H1 (cell line): ENCODE measurements at regions not wholly inside any gene's neighbourhood (a gene's known extent, or its start where the extent isn't known, plus 50 kb on each side); places are given as distances from the start of the nearest gene placed in this dataset.

Experiments used
- CTCF ChIA-PET: fragments of 300-600 bp; sonication (Branson Sonifier 250); formaldehyde crosslinking; loops from one replicate; lab custom pipeline; 2021; ENCODE audit not compliant: partially characterized antibody; lab: Charles Lee
- POLR2A ChIA-PET: fragments of 300-600 bp; sonication (Branson Sonifier 250); formaldehyde crosslinking; loops from one replicate; lab custom pipeline; 2021; ENCODE audit warnings: inconsistent platforms; ENCODE audit not compliant: partially characterized antibody; lab: Charles Lee
- DNase-seq, 2 experiments: peaks; one replicate each; pipeline versions ENCODE4 v3.0.0 to v3.0.0-alpha.2; 2010 to 2022; ENCODE audit warnings: low spot score in 2 of 2, low read depth in 1 of 2, mixed read lengths in 1 of 2
- FAIRE-seq: peaks from 2 replicates; lab custom pipeline; 2011; peaks lifted over from hg19 to GRCh38; lab: Jason Lieb, UNC
- H2AFZ ChIP-seq: 2 replicates; pipeline ENCODE4 v1.8.1; 2012; ENCODE audit warnings: low read length, inconsistent platforms
- H2AK5ac ChIP-seq: 2 replicates; pipeline ENCODE4 v1.6.1; 2013; ENCODE audit warnings: low read depth, low read length
- H2BK120ac ChIP-seq: replicated peaks from 2 replicates; pipeline ENCODE3; 2013; ENCODE audit warnings: low read depth, low read length, inconsistent platforms
- H2BK12ac ChIP-seq: 2 replicates; pipeline ENCODE4 v1.6.1; 2013; ENCODE audit warnings: low read depth, low read length
- H2BK15ac ChIP-seq: 2 replicates; pipeline ENCODE4 v1.6.1; 2013; ENCODE audit warnings: low read length
- H2BK20ac ChIP-seq: 2 replicates; pipeline ENCODE4 v1.6.1; 2013; ENCODE audit warnings: low read length
- H2BK5ac ChIP-seq: 2 replicates; pipeline ENCODE4 v1.6.1; 2013; ENCODE audit warnings: low read depth, low read length
- H3K14ac ChIP-seq: 2 replicates; pipeline ENCODE4 v1.6.1; 2013; ENCODE audit warnings: inconsistent platforms; ENCODE audit not compliant: insufficient read length
- H3K18ac ChIP-seq: 2 replicates; pipeline ENCODE4 v1.6.1; 2013; ENCODE audit warnings: low read length; ENCODE audit errors: extremely low read depth
- H3K23ac ChIP-seq: 2 replicates; pipeline ENCODE4 v1.6.1; 2013; ENCODE audit warnings: inconsistent platforms; ENCODE audit not compliant: insufficient read length
- H3K23me2 ChIP-seq: 2 replicates; pipeline ENCODE4 v1.6.1; 2013; ENCODE audit warnings: low read depth, low read length
- H3K27ac ChIP-seq: 2 replicates; pipeline ENCODE4 v1.6.1; 2011; ENCODE audit warnings: low read depth, low read length, inconsistent platforms
- H3K27me3 ChIP-seq, 4 experiments: replicated peaks in 1 of 4; 1 replicate in 1 of 4; 2 replicates in 3 of 4; pipeline versions ENCODE4 v1.6.1 to v1.8.1; 2011 to 2013; ENCODE audit warnings: low read length in 3 of 4, mild to moderate bottlenecking in 3 of 4, inconsistent platforms in 2 of 4, mixed read lengths in 2 of 4, moderate library complexity in 1 of 4; ENCODE audit not compliant: control insufficient read depth in 3 of 4, insufficient read depth in 3 of 4; ENCODE audit errors: extremely low read depth in 1 of 4
- H3K36me3 ChIP-seq, 4 experiments: 2 replicates each; pipeline versions ENCODE4 v1.6.1 to v1.8.1; 2011 to 2013; ENCODE audit warnings: mild to moderate bottlenecking in 4 of 4, low read length in 3 of 4, moderate library complexity in 2 of 4, control low read depth in 1 of 4, inconsistent platforms in 1 of 4; ENCODE audit not compliant: insufficient read depth in 4 of 4, control insufficient read depth in 2 of 4
- H3K4ac ChIP-seq: replicated peaks from 2 replicates; pipeline ENCODE3; 2013; ENCODE audit warnings: low read length, low read depth, mixed read lengths, inconsistent platforms; ENCODE audit not compliant: insufficient read length
- H3K4me1 ChIP-seq, 4 experiments: replicated peaks in 1 of 4; 1 replicate in 1 of 4; 2 replicates in 3 of 4; pipeline versions ENCODE4 v1.6.1 to v1.8.1; 2011 to 2013; ENCODE audit warnings: low read length in 3 of 4, inconsistent platforms in 2 of 4, mixed read lengths in 1 of 4; ENCODE audit not compliant: insufficient read depth in 4 of 4, control insufficient read depth in 3 of 4
- H3K4me2 ChIP-seq, 2 experiments: 2 replicates each; pipeline versions ENCODE4 v1.6.1 to v1.8.1; 2011 to 2013; ENCODE audit warnings: low read depth in 2 of 2, low read length in 2 of 2, control low read depth in 1 of 2, inconsistent platforms in 1 of 2, mild to moderate bottlenecking in 1 of 2; ENCODE audit not compliant: insufficient read depth in 1 of 2
- H3K4me3 ChIP-seq, 4 experiments: fragments of 200-600, 300-600 bp in 1 of 4; sonication (generic), shearing (Covaris generic), sonication (Bioruptor Twin) in 1 of 4; 2 replicates each; pipeline versions ENCODE4 v1.5.1 to v1.8.1; 2011 to 2016; ENCODE audit warnings: low read length in 4 of 4, low read depth in 3 of 4, control low read depth in 2 of 4, inconsistent platforms in 2 of 4, mild to moderate bottlenecking in 2 of 4, mixed read lengths in 1 of 4, moderate library complexity in 1 of 4; ENCODE audit not compliant: insufficient read depth in 2 of 4; ENCODE audit errors: extremely low read depth in 1 of 4
- H3K56ac ChIP-seq: replicated peaks from 2 replicates; pipeline ENCODE3; 2013; ENCODE audit warnings: low read depth, mild to moderate bottlenecking, mixed read lengths, low read length, inconsistent platforms; ENCODE audit not compliant: insufficient read length
- H3K79me1 ChIP-seq: 2 replicates; pipeline ENCODE4 v1.6.1; 2013; ENCODE audit warnings: low read depth, low read length, control low read depth
- H3K79me2 ChIP-seq, 2 experiments: 2 replicates each; pipeline versions ENCODE4 v1.6.1 to v1.8.1; 2012 to 2013; ENCODE audit warnings: low read length in 2 of 2, mild to moderate bottlenecking in 2 of 2, inconsistent platforms in 1 of 2; ENCODE audit not compliant: insufficient read depth in 2 of 2, control insufficient read depth in 1 of 2
- H3K9ac ChIP-seq, 4 experiments: replicated peaks in 1 of 4; 1 replicate in 1 of 4; 2 replicates in 3 of 4; pipeline versions ENCODE4 v1.6.1 to v1.8.1; 2011 to 2013; ENCODE audit warnings: low read depth in 3 of 4, low read length in 3 of 4, control low read depth in 2 of 4, mild to moderate bottlenecking in 2 of 4, moderate library complexity in 2 of 4, inconsistent platforms in 1 of 4; ENCODE audit errors: extremely low read depth in 1 of 4
- H3K9me3 ChIP-seq, 2 experiments: 2 replicates each; pipeline versions ENCODE4 v1.6.1 to v1.8.1; 2012 to 2013; ENCODE audit warnings: mild to moderate bottlenecking in 2 of 2, moderate library complexity in 2 of 2, control low read depth in 1 of 2, inconsistent platforms in 1 of 2, low read depth in 1 of 2, low read length in 1 of 2, mixed read lengths in 1 of 2; ENCODE audit not compliant: insufficient read depth in 2 of 2
- H4K20me1 ChIP-seq, 2 experiments: replicated peaks in 1 of 2; 2 replicates each; pipeline versions ENCODE3 to v1.8.1; 2011 to 2013; ENCODE audit warnings: inconsistent platforms in 2 of 2, low read length in 2 of 2, mild to moderate bottlenecking in 1 of 2; ENCODE audit not compliant: insufficient read depth in 2 of 2, control insufficient read depth in 1 of 2
- H4K5ac ChIP-seq: 2 replicates; pipeline ENCODE4 v1.6.1; 2013; ENCODE audit warnings: low read length, low read depth, mixed read lengths, inconsistent platforms; ENCODE audit not compliant: insufficient read length
- H4K8ac ChIP-seq: 2 replicates; pipeline ENCODE4 v1.8.0; 2013; ENCODE audit warnings: mild to moderate bottlenecking, moderate library complexity, low read length, inconsistent platforms; ENCODE audit not compliant: insufficient read depth; ENCODE audit errors: extremely low read depth
- H4K91ac ChIP-seq: replicated peaks from 2 replicates; pipeline ENCODE3; 2013; ENCODE audit warnings: low read length, mixed read lengths, inconsistent platforms; ENCODE audit not compliant: insufficient read length
- BACH1 ChIP-seq: IDR thresholded peaks from 2 replicates; pipeline ENCODE4 v1.6.1; 2012; ENCODE audit warnings: low read length, improper control_type of control experiment
- BCL11A ChIP-seq, 2 experiments: IDR thresholded peaks; one replicate each; pipeline ENCODE4 v1.6.1; 2011; ENCODE audit warnings: low read depth in 2 of 2, low read length in 2 of 2, mild to moderate bottlenecking in 2 of 2
- BRCA1 ChIP-seq: IDR thresholded peaks from 2 replicates; pipeline ENCODE4 v1.6.1; 2012; ENCODE audit warnings: low read depth, low read length, improper control_type of control experiment
- JUN ChIP-seq: IDR thresholded peaks from 2 replicates; pipeline ENCODE4 v1.6.1; 2011; ENCODE audit warnings: low read depth, mild to moderate bottlenecking, improper control_type of control experiment, low read length
- RAD21 ChIP-seq, 2 experiments: IDR thresholded peaks in 1 of 2; conservative IDR thresholded peaks in 1 of 2; 2 replicates each; pipeline ENCODE4 v1.6.1; 2011; ENCODE audit warnings: low read depth in 2 of 2, low read length in 2 of 2, improper control_type of control experiment in 1 of 2, inconsistent platforms in 1 of 2, mild to moderate bottlenecking in 1 of 2, moderate library complexity in 1 of 2
- RBBP5 ChIP-seq: IDR thresholded peaks from 2 replicates; pipeline ENCODE4 v1.7.1; 2012; ENCODE audit warnings: low read depth, mild to moderate bottlenecking, inconsistent platforms, low read length, moderate library complexity, borderline replicate concordance
- RFX5 ChIP-seq: IDR thresholded peaks from 2 replicates; pipeline ENCODE4 v1.6.1; 2011; ENCODE audit warnings: low read depth, low read length, improper control_type of control experiment, borderline replicate concordance
- SP2 ChIP-seq: IDR thresholded peaks from 2 replicates; pipeline ENCODE4 v1.6.1; 2012; ENCODE audit warnings: mild to moderate bottlenecking, low read length, inconsistent platforms
- SP4 ChIP-seq: IDR thresholded peaks from 2 replicates; pipeline ENCODE4 v1.6.1; 2012; ENCODE audit warnings: low read length, inconsistent platforms
- TEAD4 ChIP-seq: IDR thresholded peaks from 2 replicates; pipeline ENCODE4 v1.6.1; 2012; ENCODE audit warnings: low read depth, low read length, inconsistent platforms, mixed read lengths
- WGBS, 2 experiments: shearing (Covaris generic) in 1 of 2; methylation state at CpG; one replicate each; pipeline versions ENCODE4 v1.1.6 to v1.1.7; 2013 to 2015; ENCODE audit warnings: low lambda C conversion rate in 2 of 2, mixed read lengths in 2 of 2, inconsistent platforms in 1 of 2, low coverage in 1 of 2, missing lambda C conversion rate in 1 of 2; ENCODE audit not compliant: insufficient replicate concordance in 2 of 2, insufficient coverage in 1 of 2, insufficient read length in 1 of 2; ENCODE audit errors: extremely low coverage in 1 of 2, missing lambda C conversion rate in 1 of 2; 5-methylcytosine and 5-hydroxymethylcytosine counted together
- TF ChIP-seq, protein P1 (sequence below): IDR thresholded peaks from 2 replicates; pipeline ENCODE4 v1.6.1; 2012; ENCODE audit warnings: inconsistent platforms

DNA sequence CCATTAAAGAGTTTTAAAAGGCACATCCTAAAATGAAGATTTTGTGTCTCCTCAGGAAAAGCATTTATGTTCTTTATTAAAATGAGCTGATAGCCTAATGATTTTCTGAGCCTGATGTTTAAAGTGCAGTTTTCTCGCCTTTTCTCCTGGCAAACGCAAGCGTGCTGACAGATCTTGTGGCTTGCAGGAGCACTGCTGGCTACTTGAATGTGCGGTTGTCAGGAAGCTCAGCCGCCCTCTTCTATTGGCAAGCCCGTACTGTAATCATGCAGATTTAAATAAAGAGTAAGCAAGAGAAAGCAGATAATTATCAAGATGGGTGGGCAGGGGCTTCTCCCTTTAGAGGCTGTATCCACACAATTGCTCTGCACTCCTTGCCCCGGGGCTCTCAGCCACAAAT lies 139.5 kb upstream of the SPHKAP start:
- no peak overlapping the region for H2AFZ ChIP-seq
- no peak overlapping the region for H3K14ac ChIP-seq
- H3K18ac ChIP-seq = no peak overlapping the region
- WGBS, 2 experiments = 88% methylated on average over 7 of the region's 7 CpGs; no CpG with 5 or more reads in 1 of the 2 experiments
- H3K23me2 ChIP-seq = no peaks in the 10 kb centered on the region
- no peak overlapping the region for H3K4me2 ChIP-seq
- no peak for FAIRE-seq
- no peak overlapping the region for H2BK120ac ChIP-seq
- no peak overlapping the region for H2AK5ac ChIP-seq
- ChIA-PET CTCF (interaction anchor here (0.7 to 1.1 kb wide), 2 partner anchors 336 to 344 kb away, joined by 3 read pairs; no protein-coding TSS in a partner anchor), POLR2A (no interaction called here)
- no peak overlapping the region for H3K56ac ChIP-seq
- H4K20me1 ChIP-seq = no peaks in the 10 kb centered on the region
- no peak overlapping the region for H2BK5ac ChIP-seq
- no peak overlapping the region for H2BK12ac ChIP-seq
- no peak overlapping the region for H3K27ac ChIP-seq
- H3K27me3 ChIP-seq = no peaks in the 10 kb centered on the region
- H3K79me1 ChIP-seq = no peaks in the 10 kb centered on the region
- H3K9ac ChIP-seq = no peak overlapping the region
- no peaks in the 10 kb centered on the region for H3K4me1 ChIP-seq
- peaks cover 0 to 2% of the 10 kb centered on the region in 2 experiments; a peak in 1 of 4 replicates for H3K9me3 ChIP-seq
- no peak overlapping the region for H3K4ac ChIP-seq
- no peaks in the 10 kb centered on the region for H3K79me2 ChIP-seq
- H3K23ac ChIP-seq = no peak overlapping the region
- no peak for DNase-seq
- no peak overlapping the region for H2BK15ac ChIP-seq
- H3K36me3 ChIP-seq = no peaks in the 10 kb centered on the region
- H3K4me3 ChIP-seq = no peak overlapping the region
- no peak overlapping the region for H4K8ac ChIP-seq
- H2BK20ac ChIP-seq = no peak overlapping the region
- no peak overlapping the region for H4K5ac ChIP-seq
- H4K91ac ChIP-seq = no peak overlapping the region
- TF ChIP-seq, protein P1, sequence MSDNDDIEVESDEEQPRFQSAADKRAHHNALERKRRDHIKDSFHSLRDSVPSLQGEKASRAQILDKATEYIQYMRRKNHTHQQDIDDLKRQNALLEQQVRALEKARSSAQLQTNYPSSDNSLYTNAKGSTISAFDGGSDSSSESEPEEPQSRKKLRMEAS = no peak
- no peak for TF ChIP-seq JUN
- TF ChIP-seq SP4 = no peak
- TF ChIP-seq RFX5 = no peak
- TF ChIP-seq TEAD4 = no peak
- no peak for TF ChIP-seq RBBP5
- TF ChIP-seq BCL11A (IDR thresholded peaks at IDR 0.05; ENCODE audit: low read depth in 2 of 2, low read length in 2 of 2) = no peak
- no peak for TF ChIP-seq SP2
- no peak for TF ChIP-seq RAD21 (IDR thresholded peaks at IDR 0.05 in 1 of 2, conservative IDR thresholded peaks at IDR 0.05 in 1 of 2; ENCODE audit: low read depth in 2 of 2, low read length in 2 of 2)
- no peak for TF ChIP-seq BRCA1
- no peak for TF ChIP-seq BACH1
